Adrenal gland (tissue), 9 donors: ENCODE measurements at regions not wholly inside any gene's neighbourhood (a gene's known extent, or its start where the extent isn't known, plus 50 kb on each side); places are given as distances from the start of the nearest gene placed in this dataset.

Source experiments
- DNase-seq, 7 donors: peaks; one replicate each; pipeline ENCODE4 v3.0.0-alpha.2; 2019 to 2020
- H3K27ac ChIP-seq, 5 donors: fragments of 200-600 bp; sonication (generic) in 4 of 5; 1 replicate in 3 of 5; 2 replicates in 2 of 5; pipeline versions ENCODE4 v1.5.1 to v1.8.0; 2016 to 2020; ENCODE audit warnings: mild to moderate bottlenecking in 1 of 5
- H3K27me3 ChIP-seq: fragments of 200-600 bp; 2 replicates; pipeline ENCODE4 v1.8.0; 2021
- H3K36me3 ChIP-seq, 2 donors: fragments of 200-600 bp; replicated peaks in 1 of 2; 1 replicate in 1 of 2; 2 replicates in 1 of 2; pipeline versions ENCODE4 v1.5.1 to v1.8.0; 2018 to 2022
- H3K4me1 ChIP-seq, 2 donors: fragments of 200-600 bp; replicated peaks in 1 of 2; 1 replicate in 1 of 2; 2 replicates in 1 of 2; pipeline versions ENCODE4 v1.5.1 to v1.8.0; 2018 to 2021
- H3K4me3 ChIP-seq, 4 donors: fragments of 200-600 bp; sonication (generic) in 3 of 4; one replicate each; pipeline ENCODE4 v1.5.1; 2016 to 2018
- H3K9me3 ChIP-seq, 3 donors: fragments of 200-600 bp; sonication (generic) in 1 of 3; replicated peaks in 1 of 3; 1 replicate in 2 of 3; 2 replicates in 1 of 3; pipeline versions ENCODE4 v1.5.1 to v1.8.0; 2016 to 2021
- CTCF ChIP-seq, 6 experiments: fragments of 450-650 bp in 4 of 6; fragments of 200-600 bp in 2 of 6; sonication (generic) in 1 of 6; IDR thresholded peaks; 1 replicate in 5 of 6; 2 replicates in 1 of 6; pipeline versions ENCODE4 v1.5.1 to v1.8.0; 2016 to 2021; ENCODE audit warnings: antibody characterized with exemption in 6 of 6, mild to moderate bottlenecking in 2 of 6, moderate library complexity in 1 of 6
- POLR2A ChIP-seq, 2 donors: fragments of 450-650 bp; IDR thresholded peaks; one replicate each; pipeline ENCODE4 v1.6.1; 2017; ENCODE audit warnings: antibody characterized with exemption in 2 of 2, mild to moderate bottlenecking in 2 of 2, moderate library complexity in 1 of 2
- WGBS, 4 donors: extraction: QIAGEN DNeasy Blood & Tissue Kit in 2 of 4; methylation state at CpG; one replicate each; pipeline versions ENCODE4 v1.1.5 to v1.1.7; 2013 to 2017; 5-methylcytosine and 5-hydroxymethylcytosine counted together
- intact Hi-C, 2 donors: fragments of 100-400 bp; cut with DNase I; formaldehyde crosslinking; loops; one replicate each; pipeline versions ENCODE4 v1.14.1 to v1.15.0; 2022 to 2023
- donor health status: healthy with polysubstance abuse.
- donor health status: Bipolar disorder and iron deficiency.
- donor health status: DM: yes; HTN: yes; CAD: no.
- donor health status: DM: no; HTN: no; CAD: no.
- donor health status: DM: no; HTN: no; CAD: no.

GRCh38 chr12:72723732-72724131 lies 451.6 kb downstream of the TRHDE start:
- TF ChIP-seq CTCF (IDR thresholded peaks at IDR 0.05) (no peak), POLR2A (IDR thresholded peaks at IDR 0.05) (no peak)
- intact Hi-C loops = no loop called here

GRCh38 chr12:72729451-72730010 lies 457.4 kb downstream of the TRHDE start:
- no peak overlapping the region for H3K27ac ChIP-seq
- TF ChIP-seq POLR2A (IDR thresholded peaks at IDR 0.05) = no peak
- no peak for TF ChIP-seq CTCF (IDR thresholded peaks at IDR 0.05)
- WGBS, 4 donors = 70 to 74% (median 72%) methylated on average over 1 of the region's 1 CpG
- no peak for DNase-seq
- no peaks in the 10 kb centered on the region for H3K36me3 ChIP-seq
- no peaks in the 10 kb centered on the region for H3K9me3 ChIP-seq
- H3K4me3 ChIP-seq = no peak overlapping the region
- intact Hi-C loops = no loop called here
- no peaks in the 10 kb centered on the region for H3K27me3 ChIP-seq
- H3K4me1 ChIP-seq = no peaks in the 10 kb centered on the region

More at GRCh38 chr12:72723732-72724131, 451.6 kb downstream of the TRHDE start:
- no peaks in the 10 kb centered on the region for H3K4me1 ChIP-seq
- DNase-seq = no peak
- H3K9me3 ChIP-seq = no peaks in the 10 kb centered on the region
- 71 to 84% (median 80%) methylated on average over 1 of the region's 1 CpG for WGBS, 4 donors
- no peak overlapping the region for H3K27ac ChIP-seq
- H3K27me3 ChIP-seq = no peaks in the 10 kb centered on the region
- no peaks in the 10 kb centered on the region for H3K36me3 ChIP-seq
- no peak overlapping the region for H3K4me3 ChIP-seq

GRCh38 chr12:72734581-72734980 lies 462.4 kb downstream of the TRHDE start:
- TF ChIP-seq CTCF (IDR thresholded peaks at IDR 0.05) (no peak), POLR2A (IDR thresholded peaks at IDR 0.05) (no peak)
- intact Hi-C loops = no loop called here
- Histone ChIP-seq H3K9me3 (no peaks in the 10 kb centered on the region), H3K36me3 (no peaks in the 10 kb centered on the region), H3K4me1 (no peaks in the 10 kb centered on the region), H3K27ac (no peak overlapping the region), H3K27me3 (no peaks in the 10 kb centered on the region), H3K4me3 (no peak overlapping the region)
- 76 to 85% (median 80%) methylated on average over 2 of the region's 2 CpGs for WGBS, 4 donors
- no peak for DNase-seq

GRCh38 chr12:72738811-72739210 lies 466.6 kb downstream of the TRHDE start:
- DNase-seq = peak in 1 of 7 donors; percentile 5
- 54 to 59% (median 57%) methylated on average over 2 of the region's 2 CpGs for WGBS, 4 donors
- intact Hi-C loops = no loop called here
- Histone ChIP-seq H3K27ac (no peak overlapping the region), H3K36me3 (no peaks in the 10 kb centered on the region), H3K4me3 (no peak overlapping the region), H3K27me3 (no peaks in the 10 kb centered on the region), H3K4me1 (no peaks in the 10 kb centered on the region), H3K9me3 (peaks cover 0 to 7% (median 0%) of the 10 kb centered on the region in 3 donors)
- TF ChIP-seq POLR2A (IDR thresholded peaks at IDR 0.05) (no peak), CTCF (IDR thresholded peaks at IDR 0.05) (no peak)
